NCI-H1092 treated with DMSO at 0.1 percent for 48 hours (cell line): ENCODE measurements at regions not wholly inside any gene's neighbourhood (a gene's known extent, or its start where the extent isn't known, plus 50 kb on each side); places are given as distances from the start of the nearest gene placed in this dataset.
"Not testable (repeated sequence)": the region's sequence is repeated elsewhere in the genome, so short reads cannot be mapped to it uniquely, and the experiment has no call there.

Experiments
- DNase-seq: peaks from one replicate; lab custom pipeline; 2025; lab: John Stamatoyannopoulos, UW

GRCh38 chr5:116779846-116780245, 205.2 kb upstream of the SEMA6A start:
- no peak for DNase-seq

- DNase-seq, result no peak
These were observed 204.1 kb upstream of the SEMA6A start for GRCh38 chr5:116778651-116779280.

- no peak for DNase-seq
These were observed 203.4 kb upstream of the SEMA6A start for GRCh38 chr5:116778032-116778431.

GRCh38 chr5:116773926-116774325, 199.3 kb upstream of the SEMA6A start:
- DNase-seq, result no peak

GRCh38 chr5:116772806-116773205, 198.2 kb upstream of the SEMA6A start:
- DNase-seq, result no peak

- DNase-seq, result no peak
These were observed 197.5 kb upstream of the SEMA6A start for GRCh38 chr5:116772152-116772501.

- DNase-seq, result no peak
These were observed 197.0 kb upstream of the SEMA6A start for GRCh38 chr5:116771466-116772151.

GRCh38 chr5:116769953-116770352, 195.3 kb upstream of the SEMA6A start:
- not testable (repeated sequence) for DNase-seq

GRCh38 chr5:116769470-116769869, 194.8 kb upstream of the SEMA6A start:
- no peak for DNase-seq

GRCh38 chr5:116766470-116766947, 191.9 kb upstream of the SEMA6A start:
- no peak for DNase-seq

- DNase-seq, result no peak
These were observed 190.8 kb upstream of the SEMA6A start for GRCh38 chr5:116765441-116765840.

GRCh38 chr5:116764941-116765340, 190.3 kb upstream of the SEMA6A start:
- DNase-seq, result no peak

GRCh38 chr5:116763987-116764866, 189.6 kb upstream of the SEMA6A start:
- no peak for DNase-seq

GRCh38 chr5:116759860-116760640, 185.4 kb upstream of the SEMA6A start:
- no peak for DNase-seq

GRCh38 chr5:116757326-116757725, 182.7 kb upstream of the SEMA6A start:
- no peak for DNase-seq

GRCh38 chr5:116756531-116756930, 181.9 kb upstream of the SEMA6A start:
- no peak for DNase-seq

GRCh38 chr5:116754556-116754955, 179.9 kb upstream of the SEMA6A start:
- no peak for DNase-seq

GRCh38 chr5:116751684-116752083, 177.1 kb upstream of the SEMA6A start:
- DNase-seq, result no peak

- no peak for DNase-seq
These were observed 176.3 kb upstream of the SEMA6A start for GRCh38 chr5:116750631-116751580.

- no peak for DNase-seq
These were observed 173.3 kb upstream of the SEMA6A start for GRCh38 chr5:116747881-116748280.

GRCh38 chr5:116746668-116747067, 172.0 kb upstream of the SEMA6A start:
- no peak for DNase-seq
